ENCODE measurements at regions not wholly inside any gene's neighbourhood (a gene's known extent, or its start where the extent isn't known, plus 50 kb on each side); places are given as distances from the start of the nearest gene placed in this dataset.
A peak's percentile ranks its signal among the peaks of the same experiment; 100 is the strongest.

DNA sequence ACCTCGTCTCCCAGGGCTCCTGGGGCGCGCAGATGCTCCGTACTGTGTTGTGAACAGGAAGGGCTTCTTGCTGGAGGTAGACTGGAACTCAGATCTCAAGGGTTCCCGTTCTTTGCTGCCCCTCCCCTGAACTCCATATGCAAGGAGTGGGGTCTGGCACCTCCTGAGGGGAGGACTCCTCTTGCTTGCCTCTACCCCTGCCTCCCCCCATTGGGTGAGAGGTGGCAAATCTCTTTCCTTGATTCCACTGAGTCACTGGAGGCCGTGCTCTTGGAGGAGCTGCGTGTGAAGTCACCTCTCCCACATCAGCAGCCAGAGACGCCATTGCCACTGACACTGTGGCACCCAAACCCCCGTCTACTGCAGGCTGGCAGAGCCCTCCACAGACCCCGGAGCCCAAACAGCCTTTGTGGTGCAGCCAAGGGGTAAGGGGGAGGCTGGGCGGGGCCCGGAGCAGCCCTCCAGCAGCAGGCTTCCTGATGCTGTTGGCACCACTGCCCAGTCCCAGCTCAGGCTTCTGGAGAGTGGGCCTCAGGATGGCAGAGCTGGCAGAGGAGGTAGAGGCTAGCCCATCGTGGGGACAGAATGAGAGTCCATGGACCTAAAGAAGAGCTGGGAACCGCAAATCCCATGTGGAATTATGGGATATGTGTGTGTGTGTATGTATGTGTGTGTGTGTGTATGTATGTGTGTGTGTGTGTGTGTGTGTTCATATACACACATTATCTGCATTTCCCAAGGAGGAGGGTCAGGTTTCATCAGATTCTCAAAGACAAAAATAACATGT is 104.9 kb upstream of the RUNX3 start:
- TF ChIP-seq, protein P1, sequence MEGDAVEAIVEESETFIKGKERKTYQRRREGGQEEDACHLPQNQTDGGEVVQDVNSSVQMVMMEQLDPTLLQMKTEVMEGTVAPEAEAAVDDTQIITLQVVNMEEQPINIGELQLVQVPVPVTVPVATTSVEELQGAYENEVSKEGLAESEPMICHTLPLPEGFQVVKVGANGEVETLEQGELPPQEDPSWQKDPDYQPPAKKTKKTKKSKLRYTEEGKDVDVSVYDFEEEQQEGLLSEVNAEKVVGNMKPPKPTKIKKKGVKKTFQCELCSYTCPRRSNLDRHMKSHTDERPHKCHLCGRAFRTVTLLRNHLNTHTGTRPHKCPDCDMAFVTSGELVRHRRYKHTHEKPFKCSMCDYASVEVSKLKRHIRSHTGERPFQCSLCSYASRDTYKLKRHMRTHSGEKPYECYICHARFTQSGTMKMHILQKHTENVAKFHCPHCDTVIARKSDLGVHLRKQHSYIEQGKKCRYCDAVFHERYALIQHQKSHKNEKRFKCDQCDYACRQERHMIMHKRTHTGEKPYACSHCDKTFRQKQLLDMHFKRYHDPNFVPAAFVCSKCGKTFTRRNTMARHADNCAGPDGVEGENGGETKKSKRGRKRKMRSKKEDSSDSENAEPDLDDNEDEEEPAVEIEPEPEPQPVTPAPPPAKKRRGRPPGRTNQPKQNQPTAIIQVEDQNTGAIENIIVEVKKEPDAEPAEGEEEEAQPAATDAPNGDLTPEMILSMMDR (IDR thresholded peaks at IDR 0.05; ENCODE audit: insufficient read depth, low read length, missing control alignments), result no peak
- H3K4me3 ChIP-seq (ENCODE audit: low read depth, low read length), result no peak overlapping the region
- ChIA-PET POLR2A (no interaction called here), CTCF (interaction anchor here (1.1 to 1.8 kb wide), 5 partner anchors 11 to 169 kb away, joined by 3 to 6 read pairs (median 4); no protein-coding TSS in a partner anchor)
- no peak for DNase-seq (ENCODE audit: low read depth, low spot score)

DNA sequence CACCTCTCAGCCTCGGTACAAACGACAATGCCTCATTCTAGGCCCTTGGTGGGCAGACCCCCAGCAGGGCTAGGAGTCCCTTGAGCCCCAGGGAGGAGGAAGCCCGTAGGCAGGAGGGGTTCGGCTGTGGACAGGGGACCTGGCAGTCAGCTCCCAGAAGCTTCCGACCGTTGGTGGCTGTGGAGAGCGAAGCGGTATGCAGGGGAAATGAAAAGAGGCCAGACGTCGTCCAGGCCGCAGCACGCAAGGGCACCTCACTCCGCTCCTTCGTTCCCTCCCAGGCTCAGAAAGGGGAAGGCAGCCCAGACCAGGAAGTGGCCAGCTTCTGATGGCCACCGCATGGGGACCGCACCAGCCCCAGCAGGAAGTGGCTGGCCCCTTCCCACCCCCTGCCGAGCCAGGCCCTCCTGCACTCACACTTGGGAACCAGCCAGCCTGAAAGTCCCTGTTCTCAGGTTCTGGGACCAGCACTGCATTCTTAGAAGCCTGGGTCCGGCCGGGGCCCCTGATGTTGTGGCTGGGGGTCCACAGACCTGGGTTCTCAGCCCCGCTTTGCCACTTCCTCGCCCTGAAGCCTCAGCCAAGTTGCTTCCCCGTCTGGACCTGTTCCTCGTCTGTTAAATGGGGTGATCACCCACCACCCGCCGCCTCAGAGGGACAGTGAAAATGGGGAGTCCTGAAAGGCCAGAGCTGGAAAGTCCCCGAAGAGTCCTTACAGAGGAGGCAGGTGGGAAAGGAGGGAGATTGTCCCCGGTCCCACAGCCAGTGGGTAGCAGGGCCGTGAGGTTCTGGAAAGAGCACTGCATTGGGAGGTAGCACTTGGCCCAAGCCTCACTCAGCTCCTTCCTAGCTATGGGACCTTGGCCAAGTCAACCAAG is 104.0 kb upstream of the RUNX3 start:
- no peak overlapping the region for H3K4me3 ChIP-seq (ENCODE audit: low read depth, low read length)
- CTCF ChIA-PET, result interaction anchor here (0.7 to 2.8 kb wide), 7 partner anchors 12 to 171 kb away, joined by 3 to 17 read pairs (median 4); no protein-coding TSS in a partner anchor
- no peak for DNase-seq (ENCODE audit: low read depth, low spot score)
- TF ChIP-seq, protein P1 (IDR thresholded peaks at IDR 0.05; ENCODE audit: insufficient read depth, low read length, missing control alignments), result no peak
- POLR2A ChIA-PET, result no interaction called here

DNA sequence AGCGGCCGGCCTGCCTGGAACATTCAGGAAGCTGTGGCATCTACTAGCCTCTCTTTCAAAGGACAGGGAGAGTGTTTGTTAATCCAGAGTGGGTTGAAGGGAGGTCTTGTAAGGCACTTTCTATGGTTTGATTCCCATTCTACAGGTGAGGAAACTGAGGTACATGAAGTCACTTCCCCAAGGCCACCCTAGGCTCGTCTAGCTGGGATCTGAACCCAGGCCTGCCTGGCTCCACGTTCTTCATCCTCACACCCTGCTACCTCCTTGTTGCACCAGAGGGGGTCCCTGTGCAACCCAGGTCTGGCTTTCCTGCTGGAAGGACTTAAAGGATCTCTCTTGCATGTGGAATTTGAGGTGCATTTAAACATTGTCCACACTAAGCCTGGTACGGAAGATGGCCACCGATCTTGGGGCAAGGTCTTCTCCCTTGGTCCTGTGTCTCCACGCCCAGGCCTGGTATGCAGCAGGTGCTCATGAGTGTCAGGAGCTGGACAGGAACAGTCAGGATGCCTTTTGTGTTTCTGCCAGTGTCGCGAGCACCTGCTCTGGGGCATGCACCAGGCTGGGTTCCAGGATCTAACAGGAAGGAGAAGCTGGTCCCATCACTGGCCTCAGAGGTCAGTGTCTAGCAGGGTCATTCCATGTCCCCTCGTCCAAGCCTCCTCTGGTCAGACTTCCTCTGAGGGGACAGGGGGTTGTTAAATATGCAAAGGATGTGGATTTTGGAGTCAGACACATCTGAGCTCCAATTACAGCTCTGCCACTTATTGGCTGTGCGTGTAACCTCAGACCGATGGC is 103.2 kb upstream of the RUNX3 start:
- CTCF ChIA-PET, result interaction anchor here (0.7 to 2.8 kb wide), 6 partner anchors 14 to 172 kb away, joined by 3 to 17 read pairs (median 4); no protein-coding TSS in a partner anchor

DNA sequence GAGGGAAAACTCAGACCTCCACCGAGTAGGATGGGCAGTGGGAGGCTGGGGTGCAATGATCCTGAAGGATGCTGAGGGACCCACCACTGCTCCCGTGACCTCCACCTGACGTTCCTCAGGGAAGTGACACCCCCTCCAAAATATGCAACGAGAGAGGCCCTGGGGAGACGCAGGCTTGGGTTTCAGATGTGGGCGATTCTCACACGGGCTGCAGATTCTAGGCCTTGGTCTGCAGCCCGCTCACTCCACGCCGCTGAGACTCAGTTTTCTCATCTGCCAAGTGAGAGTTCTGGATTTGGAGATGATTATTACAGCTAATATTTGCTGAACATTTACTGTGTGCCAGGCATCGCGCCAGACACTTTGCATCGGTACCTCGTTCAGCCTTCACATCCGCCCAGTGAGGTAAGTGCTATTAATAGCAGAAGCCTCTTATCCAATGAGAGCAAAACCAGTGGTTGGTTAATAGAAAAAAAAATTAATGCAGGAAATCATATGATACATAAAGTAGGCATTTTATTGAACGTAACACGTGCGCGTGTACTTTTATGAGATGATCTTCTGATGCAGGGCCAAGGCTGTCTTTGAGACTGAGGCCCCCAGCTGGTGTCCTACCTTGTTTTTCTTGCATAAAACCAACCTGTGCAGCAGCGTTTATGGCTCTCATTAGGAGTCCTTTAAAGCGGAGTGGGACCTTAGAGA is 102.0 kb upstream of the RUNX3 start:
- no peak overlapping the region for H3K4me3 ChIP-seq (ENCODE audit: low read depth, low read length)
- TF ChIP-seq, protein P1 (IDR thresholded peaks at IDR 0.05; ENCODE audit: insufficient read depth, low read length, missing control alignments), result no peak
- POLR2A ChIA-PET, result no interaction called here
- peak; percentile 33 for DNase-seq (ENCODE audit: low read depth, low spot score)
- CTCF ChIA-PET, result interaction anchor here (2.8 kb wide), 1 partner anchor 99 kb away, joined by 17 read pairs; no protein-coding TSS in a partner anchor

More for the DNA sequence above, 103.2 kb upstream of the RUNX3 start:
- POLR2A ChIA-PET, result no interaction called here
- no peak for DNase-seq (ENCODE audit: low read depth, low spot score)
- TF ChIP-seq, protein P1 (IDR thresholded peaks at IDR 0.05; ENCODE audit: insufficient read depth, low read length, missing control alignments), result no peak
- no peak overlapping the region for H3K4me3 ChIP-seq (ENCODE audit: low read depth, low read length)

DNA sequence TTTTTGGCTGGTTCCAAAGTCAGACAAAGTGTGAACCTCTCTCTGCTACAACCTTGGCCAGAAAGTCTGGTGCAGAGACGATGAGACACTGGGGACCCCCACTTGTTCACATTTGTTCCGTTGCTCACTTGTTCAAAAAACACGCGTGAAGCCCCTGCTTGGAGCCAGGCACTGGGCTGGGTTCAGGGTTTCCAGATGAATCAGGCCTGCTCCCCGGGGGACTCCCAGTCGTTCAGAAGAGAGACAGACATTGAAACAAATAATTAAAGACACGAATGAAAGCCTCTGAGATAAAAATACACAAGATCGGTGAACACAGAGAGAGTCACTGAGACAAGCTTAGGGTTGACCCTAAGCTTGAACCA is 101.5 kb upstream of the RUNX3 start:
- TF ChIP-seq, protein P1 (IDR thresholded peaks at IDR 0.05; ENCODE audit: insufficient read depth, low read length, missing control alignments), result no peak
- ChIA-PET CTCF (interaction anchor here (2.8 kb wide), 1 partner anchor 98 kb away, joined by 17 read pairs; no protein-coding TSS in a partner anchor), POLR2A (no interaction called here)
- no peak for DNase-seq (ENCODE audit: low read depth, low spot score)
- no peak overlapping the region for H3K4me3 ChIP-seq (ENCODE audit: low read depth, low read length)

Data from AG04449 (cell line).